ENCODE measurements at regions not wholly inside any gene's neighbourhood (a gene's known extent, or its start where the extent isn't known, plus 50 kb on each side); places are given as distances from the start of the nearest gene placed in this dataset.
"Not testable (repeated sequence)": the region's sequence is repeated elsewhere in the genome, so short reads cannot be mapped to it uniquely, and the experiment has no call there.

DNA sequence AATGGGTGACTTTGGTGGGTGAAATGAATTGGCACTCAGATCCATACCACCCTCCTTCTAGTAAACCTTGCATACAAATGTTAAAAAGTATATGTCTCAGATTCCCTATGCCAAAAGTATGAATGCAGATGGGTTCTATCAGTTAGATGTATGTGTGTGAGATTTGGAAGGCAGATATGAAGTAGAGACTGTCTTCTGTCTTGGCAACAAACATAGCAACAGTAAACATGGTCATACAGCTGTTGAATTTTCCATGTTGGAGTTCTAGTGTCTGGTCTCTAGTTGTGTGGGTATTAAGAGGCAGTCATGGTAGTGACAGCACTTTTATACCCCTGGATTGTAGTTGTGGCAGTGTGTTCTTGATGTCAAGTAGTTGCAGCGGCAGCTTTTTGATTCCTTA is 125.6 kb upstream of the PITX1 start:
- Histone ChIP-seq H3K27me3 (ENCODE audit: control insufficient read depth, insufficient read depth, low read length) (no peaks in the 10 kb centered on the region), H3K4me1 (ENCODE audit: control insufficient read depth, insufficient read depth, low read length) (no peaks in the 10 kb centered on the region), H3K9me3 (ENCODE audit: control insufficient read depth, low read length) (no peaks in the 10 kb centered on the region), H3K9ac (ENCODE audit: low read length) (no peak overlapping the region), H3K4me3 (ENCODE audit: low read length) (no peak overlapping the region), H3K36me3 (ENCODE audit: control insufficient read depth, insufficient read depth, low read length) (no peaks in the 10 kb centered on the region)

DNA sequence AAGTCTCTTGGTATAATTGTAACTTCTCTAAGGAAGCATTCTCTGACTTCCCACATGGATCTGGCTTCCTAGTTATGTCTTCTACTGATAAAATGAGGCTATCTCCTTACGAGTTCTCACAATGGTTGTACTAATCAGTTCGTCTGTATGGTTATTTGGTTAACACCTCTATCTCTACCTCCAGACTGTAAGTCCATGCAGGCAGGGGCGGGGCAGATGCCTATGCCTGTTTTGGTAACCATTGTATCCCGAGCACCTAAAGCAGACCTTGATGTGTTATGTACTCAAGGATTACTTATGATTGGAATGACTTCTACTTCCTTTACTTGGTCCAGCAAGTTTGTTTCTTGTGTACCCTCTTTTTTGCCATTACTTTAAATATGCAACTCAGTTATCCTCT is 125.0 kb upstream of the PITX1 start:
- no peaks in the 10 kb centered on the region for H3K9me3 ChIP-seq (ENCODE audit: control insufficient read depth, low read length)
- no peaks in the 10 kb centered on the region for H3K27me3 ChIP-seq (ENCODE audit: control insufficient read depth, insufficient read depth, low read length)
- H3K9ac ChIP-seq (ENCODE audit: low read length), result no peak overlapping the region
- no peak overlapping the region for H3K4me3 ChIP-seq (ENCODE audit: low read length)
- H3K4me1 ChIP-seq (ENCODE audit: control insufficient read depth, insufficient read depth, low read length), result no peaks in the 10 kb centered on the region
- H3K36me3 ChIP-seq (ENCODE audit: control insufficient read depth, insufficient read depth, low read length), result no peaks in the 10 kb centered on the region

DNA sequence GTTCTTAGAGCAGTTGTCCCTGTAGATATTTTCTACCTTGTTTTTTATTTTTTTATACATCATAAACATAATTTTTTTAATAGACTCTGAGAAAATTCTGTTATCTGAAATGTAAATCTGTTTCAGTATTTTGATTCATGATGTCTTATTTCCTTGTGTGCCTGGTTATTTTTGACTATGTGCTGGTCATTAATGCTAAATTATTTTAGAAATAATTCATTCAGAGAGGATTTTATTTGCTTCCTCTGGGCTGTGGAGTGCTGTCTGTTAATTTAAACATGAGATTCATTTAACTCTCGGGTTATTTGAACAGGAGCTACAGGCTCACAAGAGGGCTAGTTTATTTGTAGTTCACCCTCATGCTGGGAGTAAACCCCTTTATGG is 124.3 kb upstream of the PITX1 start:
- no peak overlapping the region for H3K4me3 ChIP-seq (ENCODE audit: low read length)
- H3K9ac ChIP-seq (ENCODE audit: low read length), result no peak overlapping the region
- no peaks in the 10 kb centered on the region for H3K36me3 ChIP-seq (ENCODE audit: control insufficient read depth, insufficient read depth, low read length)
- H3K27me3 ChIP-seq (ENCODE audit: control insufficient read depth, insufficient read depth, low read length), result no peaks in the 10 kb centered on the region
- no peaks in the 10 kb centered on the region for H3K9me3 ChIP-seq (ENCODE audit: control insufficient read depth, low read length)
- no peaks in the 10 kb centered on the region for H3K4me1 ChIP-seq (ENCODE audit: control insufficient read depth, insufficient read depth, low read length)

DNA sequence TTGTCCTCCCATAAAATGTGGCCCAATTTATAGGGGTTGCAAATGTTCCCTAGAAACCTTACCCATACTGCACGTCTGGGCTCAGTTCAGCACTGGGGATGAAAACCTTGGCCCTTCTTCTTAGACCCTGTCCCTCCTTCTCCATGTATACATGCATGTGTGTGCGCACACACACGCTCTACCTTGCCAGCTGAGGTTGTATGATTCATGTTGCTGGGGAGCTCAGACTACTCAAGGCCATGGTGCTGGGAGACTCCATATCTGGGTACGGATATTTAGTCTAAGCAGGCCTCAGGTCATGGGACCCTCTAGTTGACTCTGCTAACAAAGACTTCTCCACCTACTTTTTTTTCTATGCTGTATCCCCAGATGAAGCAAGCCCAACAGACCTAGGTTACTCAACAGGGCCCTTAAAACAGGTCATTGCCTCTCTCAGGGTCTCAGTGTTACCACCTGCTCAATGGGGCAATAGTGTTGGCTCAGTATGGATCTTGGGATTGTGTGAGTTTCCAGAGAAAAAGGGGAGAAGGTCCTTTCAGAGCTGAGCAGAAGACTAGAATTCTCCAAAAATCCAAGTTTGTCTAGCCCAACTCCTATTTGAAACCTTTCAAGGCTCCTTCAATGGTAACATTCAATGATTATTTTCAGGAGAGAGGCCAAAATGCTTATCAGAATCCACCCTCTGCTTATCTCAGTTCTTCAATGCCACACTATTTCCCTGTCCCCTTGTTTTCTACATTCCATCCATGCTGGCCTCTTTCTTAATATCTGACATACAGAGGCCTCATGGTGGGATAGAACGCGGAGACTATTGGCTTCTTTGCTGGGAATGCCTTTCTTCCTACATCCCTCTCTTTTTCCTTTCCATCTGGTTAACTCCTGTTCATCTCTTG is 123.6 kb upstream of the PITX1 start:
- H3K27me3 ChIP-seq (ENCODE audit: control insufficient read depth, insufficient read depth, low read length), result no peaks in the 10 kb centered on the region
- H3K4me1 ChIP-seq (ENCODE audit: control insufficient read depth, insufficient read depth, low read length), result no peaks in the 10 kb centered on the region
- no peak overlapping the region for H3K4me3 ChIP-seq (ENCODE audit: low read length)
- H3K36me3 ChIP-seq (ENCODE audit: control insufficient read depth, insufficient read depth, low read length), result no peaks in the 10 kb centered on the region
- H3K9me3 ChIP-seq (ENCODE audit: control insufficient read depth, low read length), result no peaks in the 10 kb centered on the region
- no peak overlapping the region for H3K9ac ChIP-seq (ENCODE audit: low read length)

DNA sequence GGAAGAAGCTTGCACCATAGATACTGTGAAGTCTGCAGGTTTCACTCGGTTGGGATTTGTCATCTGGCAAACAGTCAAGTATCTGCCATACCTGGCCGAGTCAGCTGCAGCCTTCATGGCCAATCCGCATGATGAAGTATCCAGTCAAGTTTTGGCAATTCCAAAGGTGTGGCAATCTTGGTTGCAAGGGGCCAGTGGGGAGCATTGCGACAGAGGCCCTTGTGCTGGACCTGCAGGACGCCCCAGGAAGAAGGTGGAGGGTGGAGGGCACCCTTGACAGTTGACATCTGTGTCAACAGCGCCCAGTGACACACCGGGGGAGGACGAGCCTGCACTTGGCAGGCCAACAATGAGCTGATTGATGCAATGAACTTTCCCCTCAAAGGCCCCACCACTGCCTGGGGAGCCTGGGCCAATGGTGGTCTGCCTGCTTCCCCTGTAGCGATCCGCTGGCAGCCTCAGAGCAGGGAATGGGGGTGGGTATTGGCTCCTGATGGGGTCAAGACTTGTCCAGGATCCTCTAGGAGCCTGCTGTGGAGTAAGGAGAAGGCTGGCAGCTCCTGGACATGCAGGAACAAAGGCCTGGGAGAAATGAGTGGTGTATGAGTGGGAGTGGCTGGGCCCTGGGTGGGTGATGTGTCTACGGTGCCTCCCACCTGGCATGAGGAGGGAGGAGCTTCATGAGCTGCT is 122.8 kb upstream of the PITX1 start:
- Histone ChIP-seq H3K4me1 (ENCODE audit: control insufficient read depth, insufficient read depth, low read length) (no peaks in the 10 kb centered on the region), H3K27me3 (ENCODE audit: control insufficient read depth, insufficient read depth, low read length) (no peaks in the 10 kb centered on the region), H3K9ac (ENCODE audit: low read length) (no peak overlapping the region), H3K4me3 (ENCODE audit: low read length) (no peak overlapping the region), H3K36me3 (ENCODE audit: control insufficient read depth, insufficient read depth, low read length) (no peaks in the 10 kb centered on the region), H3K9me3 (ENCODE audit: control insufficient read depth, low read length) (no peaks in the 10 kb centered on the region)

DNA sequence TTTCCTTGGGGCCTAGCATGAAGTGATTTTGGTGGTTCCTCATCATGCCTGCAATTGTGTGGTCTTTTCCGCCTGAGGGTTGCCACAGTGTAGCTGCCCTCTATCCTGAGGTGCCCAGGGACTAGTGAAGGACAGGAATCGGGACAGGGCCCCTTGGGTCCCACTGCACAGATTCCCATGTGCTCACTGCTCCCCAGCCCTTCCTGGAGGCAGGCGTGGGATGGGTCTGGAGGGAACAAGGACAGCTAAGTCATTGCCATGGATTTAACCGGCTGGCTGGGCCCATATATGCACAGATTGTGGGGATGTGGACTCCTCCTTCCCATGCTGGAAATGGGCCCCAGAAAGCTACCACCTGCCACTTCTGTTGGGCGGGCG is 122.3 kb upstream of the PITX1 start:
- no peaks in the 10 kb centered on the region for H3K9me3 ChIP-seq (ENCODE audit: control insufficient read depth, low read length)
- no peak overlapping the region for H3K9ac ChIP-seq (ENCODE audit: low read length)
- no peaks in the 10 kb centered on the region for H3K27me3 ChIP-seq (ENCODE audit: control insufficient read depth, insufficient read depth, low read length)
- no peaks in the 10 kb centered on the region for H3K4me1 ChIP-seq (ENCODE audit: control insufficient read depth, insufficient read depth, low read length)
- no peak overlapping the region for H3K4me3 ChIP-seq (ENCODE audit: low read length)
- H3K36me3 ChIP-seq (ENCODE audit: control insufficient read depth, insufficient read depth, low read length), result no peaks in the 10 kb centered on the region

DNA sequence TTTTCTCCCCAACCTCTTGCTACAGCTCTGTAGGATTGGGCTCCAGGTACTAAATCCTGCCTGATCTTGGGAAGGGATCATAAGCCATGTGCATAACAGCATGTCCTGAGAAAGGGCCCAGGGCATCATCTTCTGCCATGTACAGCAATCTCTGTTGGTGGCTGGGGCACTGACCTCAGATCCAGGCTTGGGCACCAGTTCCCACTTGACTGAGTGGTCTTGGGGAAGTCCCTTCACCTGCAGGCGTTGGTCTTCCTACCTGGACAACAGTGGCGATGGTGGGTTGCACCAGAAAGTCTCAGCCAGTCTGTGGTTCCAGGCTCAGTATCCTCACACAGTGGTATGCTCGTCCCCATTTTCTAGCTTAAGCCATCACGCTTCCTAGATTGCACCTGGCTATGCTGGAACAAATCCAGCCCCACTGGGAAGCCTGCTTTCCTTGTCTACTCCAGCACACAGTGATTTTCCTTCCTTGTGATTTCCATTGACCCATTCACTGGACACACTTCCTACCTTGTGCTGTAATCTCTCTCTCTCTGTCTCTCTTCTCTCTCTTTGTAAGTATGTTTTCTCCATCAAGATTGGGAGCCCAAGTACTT is 121.7 kb upstream of the PITX1 start:
- Histone ChIP-seq H3K9ac (ENCODE audit: low read length) (no peak overlapping the region), H3K9me3 (ENCODE audit: control insufficient read depth, low read length) (no peaks in the 10 kb centered on the region), H3K4me1 (ENCODE audit: control insufficient read depth, insufficient read depth, low read length) (no peaks in the 10 kb centered on the region), H3K4me3 (ENCODE audit: low read length) (no peak overlapping the region), H3K36me3 (ENCODE audit: control insufficient read depth, insufficient read depth, low read length) (no peaks in the 10 kb centered on the region), H3K27me3 (ENCODE audit: control insufficient read depth, insufficient read depth, low read length) (no peaks in the 10 kb centered on the region)

DNA sequence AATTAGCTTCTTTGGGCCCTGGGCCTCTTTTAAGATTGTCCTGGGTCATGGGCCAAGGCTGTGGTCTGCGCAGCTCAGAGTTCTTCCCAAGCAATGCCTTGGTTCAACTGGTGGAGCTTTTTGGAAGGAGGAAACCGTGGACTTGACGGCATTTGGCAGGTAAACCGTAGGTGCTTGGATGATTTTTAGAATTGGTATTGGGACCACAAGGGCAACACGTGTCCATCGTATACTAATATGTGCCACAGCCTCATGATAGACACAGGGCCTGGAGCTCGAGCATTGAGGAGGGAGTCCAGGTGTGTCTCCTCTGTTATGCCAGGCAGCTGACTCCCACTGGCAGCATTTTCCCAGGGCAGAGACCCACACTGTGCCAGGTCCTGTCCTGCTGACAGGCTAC is 120.9 kb upstream of the PITX1 start:
- Histone ChIP-seq H3K9me3 (ENCODE audit: control insufficient read depth, low read length) (no peaks in the 10 kb centered on the region), H3K9ac (ENCODE audit: low read length) (no peak overlapping the region), H3K4me3 (ENCODE audit: low read length) (no peak overlapping the region), H3K27me3 (ENCODE audit: control insufficient read depth, insufficient read depth, low read length) (no peaks in the 10 kb centered on the region), H3K4me1 (ENCODE audit: control insufficient read depth, insufficient read depth, low read length) (no peaks in the 10 kb centered on the region), H3K36me3 (ENCODE audit: control insufficient read depth, insufficient read depth, low read length) (no peaks in the 10 kb centered on the region)

DNA sequence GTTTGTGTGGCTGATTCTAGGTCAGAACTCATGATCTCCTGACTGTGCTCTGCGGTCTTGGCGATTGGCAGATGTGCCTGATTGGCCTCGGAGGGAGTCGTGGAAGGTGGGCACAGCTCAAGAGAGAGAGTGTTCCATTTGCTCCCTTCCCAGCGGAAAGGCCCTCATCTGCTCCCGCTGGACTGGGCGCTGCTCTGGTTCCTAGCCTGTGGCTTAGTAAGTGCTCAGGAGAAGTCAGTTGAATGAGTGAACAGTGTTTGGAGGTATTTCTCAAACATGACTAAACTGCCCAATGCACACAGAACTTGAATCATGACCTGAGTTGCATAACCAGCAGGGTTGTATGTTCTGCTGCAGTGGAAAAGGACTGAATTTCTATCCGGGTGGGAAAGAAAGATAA is 120.2 kb upstream of the PITX1 start:
- Histone ChIP-seq H3K9me3 (ENCODE audit: control insufficient read depth, low read length) (no peaks in the 10 kb centered on the region), H3K9ac (ENCODE audit: low read length) (no peak overlapping the region), H3K4me1 (ENCODE audit: control insufficient read depth, insufficient read depth, low read length) (no peaks in the 10 kb centered on the region), H3K27me3 (ENCODE audit: control insufficient read depth, insufficient read depth, low read length) (no peaks in the 10 kb centered on the region), H3K4me3 (ENCODE audit: low read length) (no peak overlapping the region), H3K36me3 (ENCODE audit: control insufficient read depth, insufficient read depth, low read length) (no peaks in the 10 kb centered on the region)

DNA sequence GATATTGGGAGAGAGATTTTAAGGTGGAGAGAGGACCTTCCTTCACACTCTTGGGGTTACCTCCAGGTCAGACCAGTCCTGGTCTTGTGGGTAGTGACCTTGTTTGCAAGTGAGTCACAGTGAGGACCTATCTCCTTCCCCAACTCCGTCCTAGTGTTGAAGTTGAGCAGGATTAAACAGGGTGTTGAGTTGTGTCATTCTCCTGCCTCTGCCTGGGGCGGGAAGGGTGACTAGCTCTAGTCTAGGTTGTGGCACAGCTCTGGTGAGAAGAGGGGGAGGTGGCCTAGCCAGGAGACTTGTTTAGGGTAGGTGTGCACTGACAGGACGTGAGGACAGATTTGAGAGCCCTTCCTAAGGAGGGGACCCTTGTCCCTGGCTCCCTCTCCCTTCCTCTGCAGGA is 119.6 kb upstream of the PITX1 start:
- Histone ChIP-seq H3K4me3 (ENCODE audit: low read length) (no peak overlapping the region), H3K27me3 (ENCODE audit: control insufficient read depth, insufficient read depth, low read length) (no peaks in the 10 kb centered on the region), H3K4me1 (ENCODE audit: control insufficient read depth, insufficient read depth, low read length) (no peaks in the 10 kb centered on the region), H3K9ac (ENCODE audit: low read length) (no peak overlapping the region), H3K36me3 (ENCODE audit: control insufficient read depth, insufficient read depth, low read length) (no peaks in the 10 kb centered on the region), H3K9me3 (ENCODE audit: control insufficient read depth, low read length) (no peaks in the 10 kb centered on the region)

DNA sequence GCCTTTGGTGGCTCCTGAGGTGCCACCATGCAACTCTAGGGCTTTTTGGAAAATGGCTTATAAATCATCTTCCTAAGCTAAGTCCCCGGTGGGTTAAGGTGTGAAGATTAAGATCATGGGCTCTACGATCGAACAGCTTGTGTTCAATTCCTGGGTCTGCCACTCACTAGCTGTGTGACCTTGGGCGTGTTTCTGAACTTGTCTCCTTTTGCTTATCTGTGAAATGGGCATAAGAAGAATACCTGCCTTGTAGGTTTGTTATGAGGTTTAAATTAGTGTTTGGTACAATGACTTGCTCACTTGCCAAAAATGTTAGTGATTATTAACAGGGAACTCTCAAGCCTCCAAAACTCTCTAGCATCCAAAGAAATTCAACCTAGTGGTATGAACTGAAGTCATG is 119.2 kb upstream of the PITX1 start:
- no peaks in the 10 kb centered on the region for H3K27me3 ChIP-seq (ENCODE audit: control insufficient read depth, insufficient read depth, low read length)
- no peaks in the 10 kb centered on the region for H3K4me1 ChIP-seq (ENCODE audit: control insufficient read depth, insufficient read depth, low read length)
- H3K9ac ChIP-seq (ENCODE audit: low read length), result no peak overlapping the region
- no peaks in the 10 kb centered on the region for H3K9me3 ChIP-seq (ENCODE audit: control insufficient read depth, low read length)
- no peaks in the 10 kb centered on the region for H3K36me3 ChIP-seq (ENCODE audit: control insufficient read depth, insufficient read depth, low read length)
- no peak overlapping the region for H3K4me3 ChIP-seq (ENCODE audit: low read length)

DNA sequence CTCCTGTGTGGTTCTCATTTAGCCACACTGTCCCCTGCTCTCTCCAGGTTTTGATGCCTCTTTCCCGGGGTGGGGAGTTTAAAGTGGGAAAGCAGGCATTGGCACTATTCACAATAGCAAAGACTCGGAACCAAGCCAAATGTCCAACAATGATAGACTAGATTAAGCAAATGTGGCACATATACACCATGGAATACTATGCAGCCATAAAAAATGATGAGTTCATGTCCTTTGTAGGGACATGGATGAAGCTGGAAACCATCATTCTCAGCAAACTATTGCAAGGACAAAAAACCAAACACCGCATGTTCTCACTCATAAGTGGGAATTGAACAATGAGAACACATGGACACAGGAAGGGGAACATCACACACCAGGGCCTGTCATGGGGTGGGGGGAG is 117.6 kb upstream of the PITX1 start:
- H3K36me3 ChIP-seq (ENCODE audit: control insufficient read depth, insufficient read depth, low read length); H3K9me3 ChIP-seq (ENCODE audit: control insufficient read depth, low read length); H3K9ac ChIP-seq (ENCODE audit: low read length); H3K4me1 ChIP-seq (ENCODE audit: control insufficient read depth, insufficient read depth, low read length); H3K27me3 ChIP-seq (ENCODE audit: control insufficient read depth, insufficient read depth, low read length); H3K4me3 ChIP-seq (ENCODE audit: low read length): not testable (repeated sequence)
